NB4 (cell line): ENCODE measurements at regions not wholly inside any gene's neighbourhood (a gene's known extent, or its start where the extent isn't known, plus 50 kb on each side); places are given as distances from the start of the nearest gene placed in this dataset.

Experiments
- POLR2A ChIP-seq: IDR thresholded peaks from 2 replicates; pipeline ENCODE4 v1.6.1; 2011; ENCODE audit warnings: mild to moderate bottlenecking; ENCODE audit not compliant: insufficient read length; ENCODE audit errors: extremely low read depth
- TF ChIP-seq, protein P1 (sequence below): IDR thresholded peaks from one replicate; pipeline ENCODE4 v1.5.1; 2012; ENCODE audit warnings: low read depth, low read length

DNA sequence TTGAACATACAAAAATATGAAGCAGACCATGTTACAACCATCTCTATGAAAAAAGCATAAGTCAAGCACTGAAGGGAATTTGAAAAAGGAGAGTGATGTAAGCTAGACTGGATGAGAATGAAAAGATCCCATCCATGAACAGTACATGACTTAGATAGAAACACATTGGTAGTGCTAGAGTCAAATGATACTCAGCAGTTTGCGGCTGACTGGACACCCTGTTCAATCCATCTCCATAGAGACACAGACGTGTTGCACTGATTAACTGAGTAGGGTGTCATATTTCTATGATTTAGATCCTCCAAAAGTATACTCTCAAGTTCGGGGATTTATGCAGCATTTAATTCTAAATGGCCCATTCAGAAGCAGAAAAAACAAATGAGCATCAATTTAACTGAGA, 674.3 kb upstream of the NRXN1 start:
- TF ChIP-seq, protein P1, sequence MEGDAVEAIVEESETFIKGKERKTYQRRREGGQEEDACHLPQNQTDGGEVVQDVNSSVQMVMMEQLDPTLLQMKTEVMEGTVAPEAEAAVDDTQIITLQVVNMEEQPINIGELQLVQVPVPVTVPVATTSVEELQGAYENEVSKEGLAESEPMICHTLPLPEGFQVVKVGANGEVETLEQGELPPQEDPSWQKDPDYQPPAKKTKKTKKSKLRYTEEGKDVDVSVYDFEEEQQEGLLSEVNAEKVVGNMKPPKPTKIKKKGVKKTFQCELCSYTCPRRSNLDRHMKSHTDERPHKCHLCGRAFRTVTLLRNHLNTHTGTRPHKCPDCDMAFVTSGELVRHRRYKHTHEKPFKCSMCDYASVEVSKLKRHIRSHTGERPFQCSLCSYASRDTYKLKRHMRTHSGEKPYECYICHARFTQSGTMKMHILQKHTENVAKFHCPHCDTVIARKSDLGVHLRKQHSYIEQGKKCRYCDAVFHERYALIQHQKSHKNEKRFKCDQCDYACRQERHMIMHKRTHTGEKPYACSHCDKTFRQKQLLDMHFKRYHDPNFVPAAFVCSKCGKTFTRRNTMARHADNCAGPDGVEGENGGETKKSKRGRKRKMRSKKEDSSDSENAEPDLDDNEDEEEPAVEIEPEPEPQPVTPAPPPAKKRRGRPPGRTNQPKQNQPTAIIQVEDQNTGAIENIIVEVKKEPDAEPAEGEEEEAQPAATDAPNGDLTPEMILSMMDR: no peak
- no peak for TF ChIP-seq POLR2A
